ENCODE measurements at regions not wholly inside any gene's neighbourhood (a gene's known extent, or its start where the extent isn't known, plus 50 kb on each side); places are given as distances from the start of the nearest gene placed in this dataset.

DNA sequence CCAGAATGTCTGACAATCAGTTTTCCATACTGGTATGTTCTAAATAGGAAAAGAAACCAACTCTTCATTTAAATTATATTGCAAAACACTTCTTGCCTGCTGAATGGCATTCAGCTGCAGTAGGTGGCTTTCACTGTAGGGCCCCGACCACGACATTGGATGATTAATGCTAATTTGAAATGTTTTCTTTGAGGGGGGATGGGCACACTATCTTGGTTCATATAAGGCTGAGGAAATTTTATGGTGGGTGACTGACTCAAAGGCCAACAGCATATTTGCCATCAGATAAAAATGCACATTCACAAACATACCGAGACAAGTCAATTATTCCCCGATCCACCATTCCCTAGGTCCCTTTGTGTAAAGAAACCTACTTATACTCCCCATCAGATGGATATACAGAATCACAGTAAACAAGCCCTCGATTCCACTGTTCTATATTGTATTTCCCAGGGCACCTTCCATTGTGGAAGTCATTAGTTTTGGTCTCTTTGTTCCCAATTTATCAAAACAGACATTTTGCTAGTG lies 464.2 kb upstream of the DAB1 start:
- Histone ChIP-seq H2AFZ (ENCODE audit: low read depth, low read length) (no peak overlapping the region), H4K20me1 (replicated peaks; ENCODE audit: control insufficient read depth, insufficient read depth, low read length) (no peaks in the 10 kb centered on the region)

DNA sequence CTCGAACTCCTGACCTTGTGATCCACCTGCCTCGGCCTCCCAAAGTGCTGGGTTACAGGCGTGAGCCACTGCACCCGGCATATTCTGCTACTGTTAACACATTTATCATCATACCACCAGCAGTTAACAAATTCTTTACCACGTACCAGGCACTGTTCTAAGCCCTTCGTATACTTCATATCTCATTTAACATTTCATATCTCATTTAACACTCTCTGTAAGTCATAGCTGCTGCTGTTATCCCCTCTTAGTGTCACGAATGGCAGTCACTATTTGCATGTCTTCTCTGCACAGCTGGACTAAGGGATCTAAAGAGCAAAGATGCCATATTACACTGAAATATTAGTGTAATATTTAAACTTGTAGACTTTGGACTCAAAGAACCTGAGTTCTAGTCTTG lies 462.5 kb upstream of the DAB1 start:
- no peak for ATAC-seq
- Histone ChIP-seq H3K4me2 (ENCODE audit: insufficient read depth, low read length) (no peak overlapping the region), H3K9me1 (ENCODE audit: control insufficient read depth, insufficient read depth, low read length) (no peaks in the 10 kb centered on the region), H2AFZ (ENCODE audit: low read depth, low read length) (no peak overlapping the region), H3K27me3 (ENCODE audit: control insufficient read depth in 2 of 2, insufficient read depth in 2 of 2, low read length in 2 of 2) (no peaks in the 10 kb centered on the region), H3K4me3 (no peak overlapping the region), H3K4me1 (replicated peaks in 1 of 2; ENCODE audit: control insufficient read depth in 2 of 2, insufficient read depth in 2 of 2, low read length in 2 of 2) (no peaks in the 10 kb centered on the region), H4K20me1 (replicated peaks; ENCODE audit: control insufficient read depth, insufficient read depth, low read length) (no peaks in the 10 kb centered on the region), H3K9me3 (replicated peaks; ENCODE audit: control insufficient read depth, insufficient read depth, low read depth, low read length) (no peaks in the 10 kb centered on the region), H3K9ac (ENCODE audit: insufficient read depth in 1 of 2, low read depth in 2 of 2, low read length in 2 of 2) (no peak overlapping the region), H3K27ac (ENCODE audit: extremely low read depth, low read depth, low read length) (no peak overlapping the region), H3K36me3 (ENCODE audit: control insufficient read depth, insufficient read depth, low read length) (no peaks in the 10 kb centered on the region), H3K79me2 (ENCODE audit: control insufficient read depth, insufficient read depth, low read length) (no peaks in the 10 kb centered on the region)
- intact Hi-C loops (cut with micrococcal nuclease) (no loop called here), in situ Hi-C loops (cut with MboI) (no loop called here)
- FAIRE-seq: no peak
- no TSS peak for BruUV-seq (replicated peaks)
- POLR2A ChIA-PET: no interaction called here
- WGBS (ENCODE audit: insufficient coverage, low coverage, missing lambda C conversion rate): 0% methylated on average over 7 of the region's 7 CpGs
- CTCF ChIA-PET (ENCODE audit: low intra/inter-chr PET ratio): no interaction called here
- no peak for DNase-seq (ENCODE audit: extremely low read depth in 1 of 4, low spot score in 3 of 4)
- TF ChIP-seq CSDE1 (IDR thresholded peaks at IDR 0.05) (no peak), COPS2 (conservative IDR thresholded peaks at IDR 0.05) (no peak), DEAF1 (CRISPR knock-in tag; IDR thresholded peaks at IDR 0.05) (no peak), ZNF134 (CRISPR knock-in tag; conservative IDR thresholded peaks at IDR 0.05) (no peak), ADNP (tag; IDR thresholded peaks at IDR 0.05) (no peak), MTF1 (CRISPR knock-in tag; IDR thresholded peaks at IDR 0.05; ENCODE audit: borderline replicate concordance) (no peak), FOXP1 (CRISPR knock-in tag; IDR thresholded peaks at IDR 0.05) (no peak), ZNF707 (CRISPR knock-in tag; conservative IDR thresholded peaks at IDR 0.05) (no peak)

More for the DNA sequence above, 464.2 kb upstream of the DAB1 start:
- no peak overlapping the region for H3K4me3 ChIP-seq
- no peaks in the 10 kb centered on the region for H3K4me1 ChIP-seq (replicated peaks in 1 of 2; ENCODE audit: control insufficient read depth in 2 of 2, insufficient read depth in 2 of 2, low read length in 2 of 2)
- intact Hi-C loops (cut with micrococcal nuclease) (no loop called here), in situ Hi-C loops (cut with MboI) (no loop called here)
- CTCF ChIA-PET (ENCODE audit: low intra/inter-chr PET ratio): no interaction called here
- no peaks in the 10 kb centered on the region for H3K9me1 ChIP-seq (ENCODE audit: control insufficient read depth, insufficient read depth, low read length)
- DNase-seq (ENCODE audit: extremely low read depth in 1 of 4, low spot score in 3 of 4) (no peak), FAIRE-seq (no peak), ATAC-seq (no peak)
- POLR2A ChIA-PET: no interaction called here
- H3K9ac ChIP-seq (ENCODE audit: insufficient read depth in 1 of 2, low read depth in 2 of 2, low read length in 2 of 2): no peak overlapping the region
- no peaks in the 10 kb centered on the region for H3K9me3 ChIP-seq (replicated peaks; ENCODE audit: control insufficient read depth, insufficient read depth, low read depth, low read length)
- no peaks in the 10 kb centered on the region for H3K36me3 ChIP-seq (ENCODE audit: control insufficient read depth, insufficient read depth, low read length)
- H3K4me2 ChIP-seq (ENCODE audit: insufficient read depth, low read length): no peak overlapping the region
- BruUV-seq (replicated peaks): no TSS peak
- TF ChIP-seq SAFB (IDR thresholded peaks at IDR 0.05; ENCODE audit: borderline replicate concordance, low read depth, low read length): no peak
- no peak for TF ChIP-seq NR4A1 (CRISPR knock-in tag; IDR thresholded peaks at IDR 0.05)
- no peak for TF ChIP-seq NR4A1 (tag; IDR thresholded peaks at IDR 0.05)
- no peak for TF ChIP-seq SMAD4 (CRISPR knock-in tag; conservative IDR thresholded peaks at IDR 0.05)
- no peak for TF ChIP-seq PCBP1 (IDR thresholded peaks at IDR 0.05; ENCODE audit: low read depth, low read length, poor library complexity, severe bottlenecking)
- no peak for TF ChIP-seq CREBBP (IDR thresholded peaks at IDR 0.05; ENCODE audit: low read depth, low read length)
- H3K27ac ChIP-seq (ENCODE audit: extremely low read depth, low read depth, low read length): no peak overlapping the region
- H3K79me2 ChIP-seq (ENCODE audit: control insufficient read depth, insufficient read depth, low read length): no peaks in the 10 kb centered on the region
- 0% methylated on average over 5 of the region's 5 CpGs for WGBS (ENCODE audit: insufficient coverage, low coverage, missing lambda C conversion rate)
- no peaks in the 10 kb centered on the region for H3K27me3 ChIP-seq (ENCODE audit: control insufficient read depth in 2 of 2, insufficient read depth in 2 of 2, low read length in 2 of 2)

Measured in K562 (cell line).